ENCODE measurements at regions not wholly inside any gene's neighbourhood (a gene's known extent, or its start where the extent isn't known, plus 50 kb on each side); places are given as distances from the start of the nearest gene placed in this dataset.

- H3K4me3 ChIP-seq (ENCODE audit: low read length, poor library complexity, severe bottlenecking) = no peak overlapping the region
- H3K27me3 ChIP-seq (ENCODE audit: insufficient read depth, low read length, poor library complexity, severe bottlenecking) = no peaks in the 10 kb centered on the region
- H3K9me3 ChIP-seq (ENCODE audit: insufficient read depth, low read depth, low read length) = no peaks in the 10 kb centered on the region
- peak overlapping the region; percentile 18; the same call in 1 of the 2 replicates for H2AFZ ChIP-seq (ENCODE audit: low read length)
- H3K9ac ChIP-seq (ENCODE audit: low read depth, low read length, poor library complexity, severe bottlenecking) = no peak overlapping the region
- no peak overlapping the region for H3K4me2 ChIP-seq (ENCODE audit: low read depth, low read length, poor library complexity, severe bottlenecking)
- no peaks in the 10 kb centered on the region for H3F3A ChIP-seq (ENCODE audit: low read depth)
- TF ChIP-seq CTCF (conservative IDR thresholded peaks at IDR 0.05; ENCODE audit: low read length) (no peak), EZH2phosphoT487 (IDR thresholded peaks at IDR 0.05; ENCODE audit: borderline replicate concordance) (no peak)
- no peaks in the 10 kb centered on the region for H4K20me1 ChIP-seq (ENCODE audit: insufficient read depth, low read length, poor library complexity, severe bottlenecking)
- H3K4me1 ChIP-seq (ENCODE audit: insufficient read depth, low read length, poor library complexity, severe bottlenecking) = peaks cover 63% of the 10 kb centered on the region
- no peaks in the 10 kb centered on the region for H3K79me2 ChIP-seq (ENCODE audit: insufficient read depth, low read length)
- H3K9me2 ChIP-seq (replicated peaks; ENCODE audit: low read depth, low read length) = no peaks in the 10 kb centered on the region
- no peaks in the 10 kb centered on the region for H3K36me3 ChIP-seq (ENCODE audit: insufficient read depth, low read length)
These were observed 351.4 kb upstream of the GATB start for GRCh38 chr4:152112190-152112589.

- Histone ChIP-seq H4K20me1 (ENCODE audit: insufficient read depth, low read length, poor library complexity, severe bottlenecking) (no peaks in the 10 kb centered on the region), H3F3A (ENCODE audit: low read depth) (no peaks in the 10 kb centered on the region), H3K4me3 (ENCODE audit: low read length, poor library complexity, severe bottlenecking) (no peak overlapping the region), H3K9me2 (replicated peaks; ENCODE audit: low read depth, low read length) (no peaks in the 10 kb centered on the region), H3K36me3 (ENCODE audit: insufficient read depth, low read length) (no peaks in the 10 kb centered on the region), H3K4me1 (ENCODE audit: insufficient read depth, low read length, poor library complexity, severe bottlenecking) (peaks cover 69% of the 10 kb centered on the region), H3K79me2 (ENCODE audit: insufficient read depth, low read length) (no peaks in the 10 kb centered on the region), H3K4me2 (ENCODE audit: low read depth, low read length, poor library complexity, severe bottlenecking) (no peak overlapping the region), H2AFZ (ENCODE audit: low read length) (no peak overlapping the region), H3K27me3 (ENCODE audit: insufficient read depth, low read length, poor library complexity, severe bottlenecking) (no peaks in the 10 kb centered on the region), H3K9ac (ENCODE audit: low read depth, low read length, poor library complexity, severe bottlenecking) (no peak overlapping the region), H3K9me3 (ENCODE audit: insufficient read depth, low read depth, low read length) (no peaks in the 10 kb centered on the region)
- no peak for TF ChIP-seq EZH2phosphoT487 (IDR thresholded peaks at IDR 0.05; ENCODE audit: borderline replicate concordance)
- TF ChIP-seq CTCF (conservative IDR thresholded peaks at IDR 0.05; ENCODE audit: low read length) = no peak
These were observed 350.0 kb upstream of the GATB start for GRCh38 chr4:152110780-152111179.

- TF ChIP-seq CTCF (conservative IDR thresholded peaks at IDR 0.05; ENCODE audit: low read length) (no peak), EZH2phosphoT487 (IDR thresholded peaks at IDR 0.05; ENCODE audit: borderline replicate concordance) (no peak)
- peak overlapping the region; percentile 54 for H3K4me2 ChIP-seq (ENCODE audit: low read depth, low read length, poor library complexity, severe bottlenecking)
- H3K79me2 ChIP-seq (ENCODE audit: insufficient read depth, low read length) = no peaks in the 10 kb centered on the region
- no peaks in the 10 kb centered on the region for H3K9me2 ChIP-seq (replicated peaks; ENCODE audit: low read depth, low read length)
- H4K20me1 ChIP-seq (ENCODE audit: insufficient read depth, low read length, poor library complexity, severe bottlenecking) = no peaks in the 10 kb centered on the region
- H3K4me3 ChIP-seq (ENCODE audit: low read length, poor library complexity, severe bottlenecking) = peak overlapping the region; percentile 15
- no peaks in the 10 kb centered on the region for H3K9me3 ChIP-seq (ENCODE audit: insufficient read depth, low read depth, low read length)
- H3K9ac ChIP-seq (ENCODE audit: low read depth, low read length, poor library complexity, severe bottlenecking) = peak overlapping the region; percentile 31
- H3F3A ChIP-seq (ENCODE audit: low read depth) = no peaks in the 10 kb centered on the region
- no peaks in the 10 kb centered on the region for H3K36me3 ChIP-seq (ENCODE audit: insufficient read depth, low read length)
- peak overlapping the region; percentile 8; the same call in 1 of the 2 replicates for H2AFZ ChIP-seq (ENCODE audit: low read length)
- H3K4me1 ChIP-seq (ENCODE audit: insufficient read depth, low read length, poor library complexity, severe bottlenecking) = peaks cover 65% of the 10 kb centered on the region
- no peaks in the 10 kb centered on the region for H3K27me3 ChIP-seq (ENCODE audit: insufficient read depth, low read length, poor library complexity, severe bottlenecking)
These were observed 349.0 kb upstream of the GATB start for GRCh38 chr4:152109531-152110509.

All from Loucy (cell line).